ENCODE measurements at regions not wholly inside any gene's neighbourhood (a gene's known extent, or its start where the extent isn't known, plus 50 kb on each side); places are given as distances from the start of the nearest gene placed in this dataset.

- TF ChIP-seq, protein P1, sequence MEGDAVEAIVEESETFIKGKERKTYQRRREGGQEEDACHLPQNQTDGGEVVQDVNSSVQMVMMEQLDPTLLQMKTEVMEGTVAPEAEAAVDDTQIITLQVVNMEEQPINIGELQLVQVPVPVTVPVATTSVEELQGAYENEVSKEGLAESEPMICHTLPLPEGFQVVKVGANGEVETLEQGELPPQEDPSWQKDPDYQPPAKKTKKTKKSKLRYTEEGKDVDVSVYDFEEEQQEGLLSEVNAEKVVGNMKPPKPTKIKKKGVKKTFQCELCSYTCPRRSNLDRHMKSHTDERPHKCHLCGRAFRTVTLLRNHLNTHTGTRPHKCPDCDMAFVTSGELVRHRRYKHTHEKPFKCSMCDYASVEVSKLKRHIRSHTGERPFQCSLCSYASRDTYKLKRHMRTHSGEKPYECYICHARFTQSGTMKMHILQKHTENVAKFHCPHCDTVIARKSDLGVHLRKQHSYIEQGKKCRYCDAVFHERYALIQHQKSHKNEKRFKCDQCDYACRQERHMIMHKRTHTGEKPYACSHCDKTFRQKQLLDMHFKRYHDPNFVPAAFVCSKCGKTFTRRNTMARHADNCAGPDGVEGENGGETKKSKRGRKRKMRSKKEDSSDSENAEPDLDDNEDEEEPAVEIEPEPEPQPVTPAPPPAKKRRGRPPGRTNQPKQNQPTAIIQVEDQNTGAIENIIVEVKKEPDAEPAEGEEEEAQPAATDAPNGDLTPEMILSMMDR (IDR thresholded peaks at IDR 0.05; ENCODE audit: poor library complexity): no peak
- no peak for TF ChIP-seq EZH2phosphoT487 (IDR thresholded peaks at IDR 0.05; ENCODE audit: low read depth, severe bottlenecking, unreplicated experiment)
Observed at GRCh38 chr18:34114996-34115395, 109.7 kb downstream of the NOL4 start.

Data from hepatocyte (in vitro differentiated cells).